IMR-90 (cell line): ENCODE measurements at regions not wholly inside any gene's neighbourhood (a gene's known extent, or its start where the extent isn't known, plus 50 kb on each side); places are given as distances from the start of the nearest gene placed in this dataset.

ENCODE experiments used
- ATAC-seq: fragments of 200-7000 bp; cut with Tn5 transposase; 2 replicates; pipeline ENCODE4 v1.9.1; 2020; ENCODE audit warnings: low read depth, mild to moderate bottlenecking, moderate library complexity
- BruUV-seq: library from RNA; stranded (reverse); fragments of 400-500 nt; replicated peaks from 2 replicates; lab custom pipeline; 2021; lab: Mats Ljungman, UMichigan
- CTCF ChIA-PET: fragments of 300-600 bp; formaldehyde crosslinking; extraction: SDS; loops from one replicate; lab custom pipeline; 2021; ENCODE audit warnings: antibody characterized with exemption; lab: Yijun Ruan, JAX
- POLR2A ChIA-PET: fragments of 300-600 bp; sonication (Branson Sonifier 250); formaldehyde crosslinking; loops from one replicate; lab custom pipeline; 2022; ENCODE audit warnings: antibody characterized with exemption; ENCODE audit not compliant: unreplicated experiment; lab: Charles Lee
- DNase-seq: peaks from one replicate; pipeline ENCODE4 v3.0.0; 2013
- H2AFZ ChIP-seq: replicated peaks from 2 replicates; pipeline ENCODE3; 2013; ENCODE audit warnings: low read length, mild to moderate bottlenecking; ENCODE audit not compliant: poor library complexity
- H2AK5ac ChIP-seq: 2 replicates; pipeline ENCODE4 v1.6.1; 2013; ENCODE audit warnings: low read depth, low read length, inconsistent platforms
- H2AK9ac ChIP-seq: replicated peaks from 2 replicates; pipeline ENCODE3; 2013; ENCODE audit warnings: mild to moderate bottlenecking, low read depth, low read length, moderate library complexity; ENCODE audit not compliant: poor library complexity
- H2BK120ac ChIP-seq: 2 replicates; pipeline ENCODE4 v1.6.1; 2013; ENCODE audit warnings: low read depth, low read length, inconsistent platforms
- H2BK15ac ChIP-seq: 3 replicates; pipeline ENCODE4 v1.6.1; 2013; ENCODE audit warnings: low read depth, low read length, inconsistent platforms
- H2BK20ac ChIP-seq: 2 replicates; pipeline ENCODE4 v1.6.1; 2013; ENCODE audit warnings: low read depth, mild to moderate bottlenecking, inconsistent platforms, low read length, moderate library complexity
- H2BK5ac ChIP-seq: 2 replicates; pipeline ENCODE4 v1.6.1; 2013; ENCODE audit warnings: mild to moderate bottlenecking, low read depth, low read length, inconsistent platforms; ENCODE audit not compliant: poor library complexity, severe bottlenecking
- H3K14ac ChIP-seq: replicated peaks from 2 replicates; pipeline ENCODE4 v1.6.1; 2013; ENCODE audit warnings: low read depth, low read length, inconsistent platforms
- H3K18ac ChIP-seq: 2 replicates; pipeline ENCODE4 v1.6.1; 2013; ENCODE audit warnings: low read depth, low read length, control low read depth
- H3K23ac ChIP-seq: 2 replicates; pipeline ENCODE4 v1.6.1; 2013; ENCODE audit warnings: low read depth, low read length, inconsistent platforms
- H3K27ac ChIP-seq: 2 replicates; pipeline ENCODE4 v1.5.1; 2013; ENCODE audit warnings: mild to moderate bottlenecking, control low read depth, low read length; ENCODE audit not compliant: insufficient read depth
- H3K27me3 ChIP-seq: 2 replicates; pipeline ENCODE4 v1.6.1; 2013; ENCODE audit warnings: low read length; ENCODE audit not compliant: control insufficient read depth, insufficient read depth
- H3K36me3 ChIP-seq: 2 replicates; pipeline ENCODE4 v1.6.1; 2013; ENCODE audit warnings: low read length, mixed read lengths; ENCODE audit not compliant: control insufficient read depth, insufficient read depth
- H3K4ac ChIP-seq: 2 replicates; pipeline ENCODE4 v1.6.1; 2013; ENCODE audit warnings: low read depth, low read length, inconsistent platforms
- H3K4me1 ChIP-seq: 2 replicates; pipeline ENCODE4 v1.6.1; 2013; ENCODE audit warnings: low read length, mixed read lengths; ENCODE audit not compliant: control insufficient read depth, insufficient read depth
- H3K4me2 ChIP-seq: 2 replicates; pipeline ENCODE4 v1.6.1; 2013; ENCODE audit warnings: low read depth, mild to moderate bottlenecking, control low read depth, low read length, moderate library complexity
- H3K4me3 ChIP-seq: 2 replicates; pipeline ENCODE4 v1.5.1; 2013; ENCODE audit warnings: low read depth, mild to moderate bottlenecking, control low read depth, low read length, moderate library complexity; ENCODE audit not compliant: insufficient read depth
- H3K56ac ChIP-seq: 2 replicates; pipeline ENCODE4 v1.6.1; 2013; ENCODE audit warnings: low read length, inconsistent platforms; ENCODE audit not compliant: insufficient read depth; ENCODE audit errors: extremely low read depth
- H3K79me1 ChIP-seq, 2 experiments: 2 replicates each; pipeline ENCODE4 v1.6.1; 2013; ENCODE audit warnings: low read length in 2 of 2, inconsistent platforms in 1 of 2, low read depth in 1 of 2
- H3K9ac ChIP-seq: 2 replicates; pipeline ENCODE4 v1.6.1; 2013; ENCODE audit warnings: low read depth, low read length, control low read depth
- H3K9me1 ChIP-seq: 2 replicates; pipeline ENCODE4 v1.6.1; 2013; ENCODE audit warnings: low read length, inconsistent platforms; ENCODE audit not compliant: insufficient read depth
- H3K9me3 ChIP-seq: 2 replicates; pipeline ENCODE4 v1.6.1; 2013; ENCODE audit warnings: low read length; ENCODE audit not compliant: control insufficient read depth, insufficient read depth
- H4K20me1 ChIP-seq: 2 replicates; pipeline ENCODE4 v1.6.1; 2013; ENCODE audit warnings: low read length, inconsistent platforms; ENCODE audit not compliant: insufficient read depth
- H4K5ac ChIP-seq: 2 replicates; pipeline ENCODE4 v1.6.1; 2013; ENCODE audit warnings: mild to moderate bottlenecking, low read depth, low read length, control low read depth
- H4K8ac ChIP-seq, 2 experiments: 2 replicates each; pipeline ENCODE4 v1.6.1; 2013; ENCODE audit warnings: low read depth in 2 of 2, low read length in 2 of 2, control low read depth in 1 of 2, inconsistent platforms in 1 of 2
- H4K91ac ChIP-seq: 2 replicates; pipeline ENCODE4 v1.6.1; 2013; ENCODE audit warnings: low read depth, low read length, inconsistent platforms; ENCODE audit not compliant: insufficient read depth
- BHLHE40 ChIP-seq: fragments of 150-350 bp; IDR thresholded peaks from 2 replicates; pipeline ENCODE4 v1.6.1; 2016; ENCODE audit warnings: mild to moderate bottlenecking, low read depth, low read length
- CTCF ChIP-seq: conservative IDR thresholded peaks from 2 replicates; pipeline ENCODE4 v1.5.1; 2012; ENCODE audit warnings: mild to moderate bottlenecking, low read depth, low read length, improper control_type of control experiment
- MAFK ChIP-seq: IDR thresholded peaks from 2 replicates; pipeline ENCODE4 v1.6.1; 2012; ENCODE audit warnings: low read depth, low read length, improper control_type of control experiment
- MAZ ChIP-seq: IDR thresholded peaks from 2 replicates; pipeline ENCODE4 v1.6.1; 2012; ENCODE audit warnings: low read depth, mild to moderate bottlenecking, low read length, improper control_type of control experiment, moderate library complexity, borderline replicate concordance
- MXI1 ChIP-seq: IDR thresholded peaks from 2 replicates; pipeline ENCODE4 v1.6.1; 2012; ENCODE audit warnings: low read depth, mild to moderate bottlenecking, low read length, moderate library complexity, borderline replicate concordance
- NFE2L2 ChIP-seq: fragments of 150-350 bp; IDR thresholded peaks from 2 replicates; pipeline ENCODE4 v1.6.1; 2016; ENCODE audit warnings: low read depth, mild to moderate bottlenecking, low read length
- POLR2A ChIP-seq: IDR thresholded peaks from 2 replicates; pipeline ENCODE4 v1.6.1; 2012; ENCODE audit warnings: mild to moderate bottlenecking, low read depth, low read length
- RAD21 ChIP-seq: IDR thresholded peaks from 2 replicates; pipeline ENCODE4 v1.6.1; 2012; ENCODE audit warnings: low read length, improper control_type of control experiment
- RFX5 ChIP-seq: IDR thresholded peaks from 2 replicates; pipeline ENCODE4 v1.8.0; 2012; ENCODE audit warnings: low read depth, mild to moderate bottlenecking, low read length, moderate library complexity
- SMC3 ChIP-seq: fragments of 150-350 bp; IDR thresholded peaks from 2 replicates; pipeline ENCODE4 v1.6.1; 2016; ENCODE audit warnings: low read depth, mild to moderate bottlenecking, antibody characterized with exemption, low read length, moderate library complexity
- WGBS, 2 experiments: methylation state at CpG; one replicate each; pipeline versions ENCODE4 v1.1.5 to v1.1.7; 2013; ENCODE audit warnings: missing lambda C conversion rate in 2 of 2; ENCODE audit not compliant: insufficient read length in 1 of 2; ENCODE audit errors: extremely low coverage in 2 of 2; 5-methylcytosine and 5-hydroxymethylcytosine counted together
- dilution Hi-C: fragments of 300-500 bp; cut with HindIII; formaldehyde crosslinking; loops from one replicate; pipeline ENCODE4 v1.14.3; 2018; ENCODE audit warnings: low sequenced_read_pairs; ENCODE audit not compliant: unreplicated experiment
- in situ Hi-C: fragments of 300-500 bp; cut with MboI; formaldehyde crosslinking; loops from 3 replicates; pipeline ENCODE4 v1.14.3; 2019; ENCODE audit warnings: low sequenced_read_pairs, inconsistent platforms, mixed read lengths
- intact Hi-C: fragments of 100-400 bp; cut with micrococcal nuclease; formaldehyde crosslinking; loops from 2 replicates; pipeline ENCODE4 v1.10.0; 2022

- ATAC-seq, result no peak
- DNase-seq, result no peak
- no peak overlapping the region for H3K23ac ChIP-seq
- no peak overlapping the region for H3K18ac ChIP-seq
- CTCF ChIA-PET, result no interaction called here
- no peaks in the 10 kb centered on the region for H3K36me3 ChIP-seq
- no peaks in the 10 kb centered on the region for H3K9me1 ChIP-seq
- H2BK120ac ChIP-seq, result no peak overlapping the region
- H2BK15ac ChIP-seq, result no peak overlapping the region
- no peaks in the 10 kb centered on the region for H3K27me3 ChIP-seq
- TF ChIP-seq MXI1 (no peak), POLR2A (no peak), NFE2L2 (no peak), RAD21 (no peak), MAZ (no peak), CTCF (no peak), BHLHE40 (no peak), RFX5 (no peak), SMC3 (no peak), MAFK (no peak)
- WGBS, 2 experiments, result no CpG with 5 or more reads among the region's 1 CpG
- no peak overlapping the region for H4K91ac ChIP-seq
- POLR2A ChIA-PET, result no interaction called here
- H3K9ac ChIP-seq, result no peak overlapping the region
- no peak overlapping the region for H3K14ac ChIP-seq
- H2BK5ac ChIP-seq, result no peak overlapping the region
- no peak overlapping the region for H2AFZ ChIP-seq
- H3K4me1 ChIP-seq, result no peaks in the 10 kb centered on the region
- H4K20me1 ChIP-seq, result no peaks in the 10 kb centered on the region
- no peak overlapping the region for H3K56ac ChIP-seq
- H3K9me3 ChIP-seq, result no peaks in the 10 kb centered on the region
- H2BK20ac ChIP-seq, result no peak overlapping the region
- dilution Hi-C loops (no loop called here), in situ Hi-C loops (no loop called here), intact Hi-C loops (no loop called here)
- BruUV-seq, result no TSS peak
- no peaks in the 10 kb centered on the region for H3K79me1 ChIP-seq
- no peak overlapping the region for H4K8ac ChIP-seq
- no peak overlapping the region for H3K4ac ChIP-seq
- no peak overlapping the region for H4K5ac ChIP-seq
- no peak overlapping the region for H3K27ac ChIP-seq
- H2AK5ac ChIP-seq, result no peak overlapping the region
- no peak overlapping the region for H3K4me2 ChIP-seq
- H3K4me3 ChIP-seq, result no peak overlapping the region
- H2AK9ac ChIP-seq, result no peak overlapping the region
Observed at GRCh38 chrX:128698573-128699181, 646.5 kb upstream of the ACTRT1 start.
